IgD-negative memory B cell (primary cell): ENCODE measurements at regions not wholly inside any gene's neighbourhood (a gene's known extent, or its start where the extent isn't known, plus 50 kb on each side); places are given as distances from the start of the nearest gene placed in this dataset.

Experiments
- H3K27ac Mint-ChIP-seq, 3 donors: one replicate each; pipeline ENCODE4 v1.8.0; 2020 to 2022; ENCODE audit warnings: mild to moderate bottlenecking in 3 of 3, mixed read lengths in 3 of 3, moderate library complexity in 1 of 3
- H3K27me3 Mint-ChIP-seq: one replicate; pipeline ENCODE4 v1.8.0; 2021; ENCODE audit warnings: mixed read lengths
- H3K36me3 Mint-ChIP-seq: one replicate; pipeline ENCODE4 v1.8.0; 2020; ENCODE audit warnings: mild to moderate bottlenecking, mixed read lengths
- H3K4me1 Mint-ChIP-seq, 3 donors: one replicate each; pipeline ENCODE4 v1.8.0; 2020 to 2022; ENCODE audit warnings: mixed read lengths in 3 of 3, mild to moderate bottlenecking in 1 of 3
- H3K4me3 Mint-ChIP-seq, 4 donors: one replicate each; pipeline ENCODE4 v1.8.0; 2020 to 2022; ENCODE audit warnings: mild to moderate bottlenecking in 4 of 4, mixed read lengths in 4 of 4, moderate library complexity in 3 of 4
- H3K9me3 Mint-ChIP-seq, 3 donors: one replicate each; pipeline ENCODE4 v1.8.0; 2020 to 2021; ENCODE audit warnings: mixed read lengths in 3 of 3, mild to moderate bottlenecking in 1 of 3

DNA sequence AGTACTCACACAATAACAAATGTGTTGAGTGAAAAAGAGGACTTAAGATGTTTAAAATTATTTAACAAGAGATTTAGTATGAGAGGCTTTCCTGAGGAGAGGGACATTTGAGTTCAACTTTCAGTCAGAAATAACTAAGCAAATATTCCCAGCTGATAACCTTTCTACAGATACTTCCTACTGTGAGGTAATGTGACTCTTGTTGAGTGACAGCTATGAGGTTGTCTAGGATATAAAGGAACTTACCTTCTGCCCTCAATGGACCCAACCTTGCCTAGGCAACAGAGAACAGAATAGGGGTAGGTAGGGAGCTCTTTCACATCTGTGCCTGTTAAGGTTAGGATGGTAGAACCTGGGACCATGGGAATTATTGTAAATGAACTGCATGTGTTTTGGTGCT is 54.7 kb downstream of the GLUD2 start:
- peaks cover 0 to 5% (median 0%) of the 10 kb centered on the region in 3 donors for H3K9me3 Mint-ChIP-seq
- no peak overlapping the region for H3K27ac Mint-ChIP-seq
- H3K36me3 Mint-ChIP-seq: no peaks in the 10 kb centered on the region
- no peaks in the 10 kb centered on the region for H3K27me3 Mint-ChIP-seq
- H3K4me1 Mint-ChIP-seq: no peaks in the 10 kb centered on the region
- no peak overlapping the region for H3K4me3 Mint-ChIP-seq

DNA sequence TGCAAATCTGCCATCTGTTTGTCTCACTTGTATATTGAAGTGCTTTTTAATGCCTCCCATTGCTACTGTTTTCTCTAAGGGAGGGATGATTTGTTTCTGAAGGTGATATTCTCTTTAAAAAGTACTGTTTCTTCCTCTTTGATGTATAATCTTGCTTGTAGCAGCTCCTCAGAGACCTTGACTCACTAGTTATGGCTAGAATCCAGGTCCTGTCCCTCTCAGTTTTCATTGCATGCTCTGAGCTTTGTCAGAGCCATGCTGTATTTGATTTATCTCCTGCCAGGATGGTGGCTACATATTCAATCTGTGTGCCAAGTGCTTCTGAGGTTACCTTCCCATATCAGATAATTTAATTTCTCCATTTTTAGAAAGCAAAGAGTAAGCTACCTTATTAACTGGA is 56.0 kb downstream of the GLUD2 start:
- H3K4me3 Mint-ChIP-seq: no peak overlapping the region
- H3K27me3 Mint-ChIP-seq: no peaks in the 10 kb centered on the region
- H3K27ac Mint-ChIP-seq: no peak overlapping the region
- H3K36me3 Mint-ChIP-seq: no peaks in the 10 kb centered on the region
- H3K9me3 Mint-ChIP-seq: peaks cover 0 to 5% (median 0%) of the 10 kb centered on the region in 3 donors
- H3K4me1 Mint-ChIP-seq: no peaks in the 10 kb centered on the region

DNA sequence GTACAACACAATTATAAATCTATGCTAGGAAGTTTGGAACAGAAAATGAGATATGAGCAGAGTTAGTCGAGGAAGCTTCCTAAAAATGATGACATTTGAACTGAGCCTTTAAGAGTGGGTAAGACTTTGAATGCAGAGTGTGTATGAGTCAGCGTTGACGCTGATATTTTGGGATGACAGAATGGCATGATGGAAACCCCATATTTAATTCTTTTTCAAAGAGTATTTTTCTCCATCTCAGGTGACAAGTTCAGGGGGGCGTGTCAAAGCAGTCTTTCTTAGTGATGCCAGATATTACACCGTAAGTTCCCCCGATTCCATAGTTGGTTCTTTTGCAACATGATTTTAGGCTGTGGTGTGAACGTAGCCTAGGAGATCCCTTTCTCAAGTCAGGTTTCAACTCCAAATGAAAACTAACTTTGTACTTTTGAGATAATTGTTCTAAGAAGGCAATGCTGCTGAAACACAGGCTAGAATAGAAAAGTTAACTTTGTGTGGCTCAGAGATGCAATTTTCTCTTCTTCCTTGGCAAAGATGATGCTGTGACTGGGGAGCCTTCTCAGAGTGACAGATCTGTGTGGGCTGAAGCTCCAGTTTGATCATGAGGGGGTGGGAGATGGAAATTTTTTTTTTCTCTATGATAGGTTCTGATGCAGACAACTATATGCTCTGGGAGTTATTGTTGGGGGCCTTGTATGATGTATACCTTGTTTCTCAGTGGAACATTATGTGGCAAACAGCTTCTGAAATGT is 59.2 kb downstream of the GLUD2 start:
- H3K4me1 Mint-ChIP-seq: no peaks in the 10 kb centered on the region
- H3K27ac Mint-ChIP-seq: no peak overlapping the region
- no peaks in the 10 kb centered on the region for H3K27me3 Mint-ChIP-seq
- H3K4me3 Mint-ChIP-seq: no peak overlapping the region
- no peaks in the 10 kb centered on the region for H3K36me3 Mint-ChIP-seq
- peaks cover 0 to 2% (median 0%) of the 10 kb centered on the region in 3 donors for H3K9me3 Mint-ChIP-seq

DNA sequence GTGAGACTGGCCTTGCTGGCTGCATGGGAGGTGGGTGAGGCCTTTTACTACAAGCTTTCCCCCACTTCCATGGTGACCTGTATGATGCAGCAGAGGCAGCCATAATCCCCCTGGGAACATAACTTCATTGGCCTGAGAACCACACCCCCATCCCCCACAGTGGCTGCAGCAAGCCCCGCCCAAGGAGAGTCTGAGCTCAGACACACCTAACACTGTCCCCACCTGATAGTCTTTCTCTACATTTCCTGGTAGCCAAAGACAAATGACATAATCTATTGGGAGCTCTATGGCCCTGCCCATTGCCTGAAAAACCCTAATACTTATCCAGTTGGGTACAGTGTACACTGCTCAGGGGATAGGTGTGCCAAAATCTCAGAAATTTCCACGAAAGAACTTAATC is 62.6 kb downstream of the GLUD2 start:
- no peak overlapping the region for H3K27ac Mint-ChIP-seq

DNA sequence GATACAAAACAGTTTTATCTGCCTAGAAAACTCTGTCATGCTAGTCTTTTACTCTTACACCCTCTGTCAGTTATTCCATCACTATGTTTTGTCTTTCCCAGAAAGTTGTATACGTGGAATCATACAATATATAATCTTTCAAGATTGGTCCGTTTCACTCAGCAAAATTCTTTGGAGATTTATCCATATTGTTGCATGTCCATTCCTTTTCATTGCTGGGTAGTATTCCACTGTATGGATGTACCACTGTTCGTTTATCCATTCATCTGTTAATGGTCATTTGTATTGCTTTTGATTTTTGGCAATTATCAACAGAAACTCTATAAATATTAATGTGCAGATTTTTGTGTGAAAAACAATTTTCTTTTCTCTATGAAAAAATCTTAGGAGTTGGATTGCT is 63.1 kb downstream of the GLUD2 start:
- Mint-ChIP-seq H3K27me3 (no peaks in the 10 kb centered on the region), H3K4me3 (no peak overlapping the region), H3K36me3 (no peaks in the 10 kb centered on the region), H3K4me1 (no peaks in the 10 kb centered on the region), H3K27ac (no peak overlapping the region), H3K9me3 (peaks cover 0 to 4% (median 0%) of the 10 kb centered on the region in 3 donors)

More for the DNA sequence above, 62.6 kb downstream of the GLUD2 start:
- Mint-ChIP-seq H3K4me1 (no peaks in the 10 kb centered on the region), H3K36me3 (no peaks in the 10 kb centered on the region), H3K27me3 (no peaks in the 10 kb centered on the region), H3K9me3 (peaks cover 0 to 4% (median 0%) of the 10 kb centered on the region in 3 donors), H3K4me3 (no peak overlapping the region)

DNA sequence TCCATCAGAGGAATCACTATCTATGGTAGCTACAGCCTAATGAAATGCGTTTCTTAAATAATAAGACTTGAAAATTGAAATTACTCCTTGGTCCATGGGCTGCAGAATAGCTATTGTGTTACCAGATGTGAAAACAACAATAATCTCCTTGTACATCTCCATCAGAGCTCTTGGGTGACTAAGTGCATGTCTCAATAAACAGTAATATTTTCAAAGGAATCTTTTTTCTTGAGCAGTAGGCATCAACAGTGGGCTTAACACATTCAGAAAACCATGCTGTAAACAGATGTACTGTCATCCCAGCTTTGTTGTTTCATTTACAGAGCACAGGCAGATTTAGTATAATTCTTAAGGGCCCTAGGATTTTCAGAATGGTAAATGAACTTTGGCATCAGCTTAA is 67.3 kb downstream of the GLUD2 start:
- Mint-ChIP-seq H3K4me1 (no peaks in the 10 kb centered on the region), H3K9me3 (peaks cover 0 to 2% (median 0%) of the 10 kb centered on the region in 3 donors), H3K36me3 (no peaks in the 10 kb centered on the region), H3K4me3 (no peak overlapping the region), H3K27me3 (no peaks in the 10 kb centered on the region), H3K27ac (no peak overlapping the region)

DNA sequence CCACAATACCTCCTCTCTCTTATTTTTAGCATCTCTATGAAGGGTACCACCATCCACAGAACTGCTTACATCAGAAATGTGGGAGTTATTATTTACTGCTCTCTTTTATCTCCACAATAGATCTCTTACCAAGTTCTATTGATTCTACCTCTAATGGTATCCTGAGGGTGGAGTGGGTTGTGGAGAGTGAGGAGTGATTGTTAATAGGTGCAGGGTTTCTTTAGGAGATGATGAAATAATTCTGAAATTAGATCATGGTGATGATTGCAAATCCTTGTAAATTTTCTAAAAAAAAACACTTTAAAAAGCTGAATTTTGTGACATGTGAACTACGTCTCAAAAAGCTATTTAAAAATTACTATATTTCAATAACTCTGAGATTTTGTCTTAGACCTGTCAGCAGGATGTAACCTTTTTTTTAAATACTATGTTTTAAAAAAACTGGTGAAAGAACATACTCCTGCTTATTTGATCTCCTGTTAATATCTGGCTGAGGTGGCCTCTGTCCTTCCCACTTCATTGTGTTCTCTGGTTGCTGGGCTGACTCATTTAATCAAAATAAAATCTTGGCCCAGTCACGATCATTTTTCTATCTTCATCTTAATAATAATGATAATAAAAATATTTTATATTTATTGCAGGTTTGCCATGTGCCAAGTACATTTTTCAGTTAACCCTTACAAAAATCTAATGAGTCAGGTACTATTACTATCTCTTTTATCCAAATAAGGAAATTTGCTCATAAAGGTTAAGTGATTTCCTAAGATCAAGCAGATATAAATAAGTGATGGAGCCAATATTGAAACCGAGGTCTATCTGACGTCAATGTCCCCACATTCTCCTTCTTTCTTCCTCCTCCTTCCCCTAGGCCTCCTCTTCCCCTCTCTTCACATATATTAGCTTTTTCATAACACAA is 73.5 kb downstream of the GLUD2 start:
- no peaks in the 10 kb centered on the region for H3K9me3 Mint-ChIP-seq
- H3K36me3 Mint-ChIP-seq: peaks cover 2% of the 10 kb centered on the region
- peaks cover 0 to 1% (median 0%) of the 10 kb centered on the region in 3 donors for H3K4me1 Mint-ChIP-seq
- no peaks in the 10 kb centered on the region for H3K27me3 Mint-ChIP-seq
- H3K27ac Mint-ChIP-seq: no peak overlapping the region
- H3K4me3 Mint-ChIP-seq: no peak overlapping the region

DNA sequence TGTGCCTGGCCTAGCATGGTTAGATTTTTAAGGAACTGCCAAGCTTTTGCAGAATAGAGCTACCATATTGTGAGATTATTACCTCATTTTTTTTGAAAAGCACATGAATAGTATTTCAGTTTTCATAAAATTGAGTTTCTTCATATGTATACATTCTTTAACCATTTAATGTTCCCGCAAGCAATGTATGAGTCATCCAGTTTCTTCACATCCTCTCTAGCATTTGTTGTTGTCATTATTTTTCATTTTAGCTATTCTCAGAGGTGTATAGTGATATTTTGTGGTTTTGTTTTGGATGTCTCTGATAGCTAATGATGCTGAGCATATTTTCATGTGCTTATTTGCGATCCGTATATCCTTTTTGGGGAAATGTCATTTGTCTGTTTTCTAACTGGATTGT is 74.9 kb downstream of the GLUD2 start:
- H3K27ac Mint-ChIP-seq: no peak overlapping the region
- H3K4me1 Mint-ChIP-seq: peaks cover 0 to 1% (median 0%) of the 10 kb centered on the region in 3 donors
- H3K9me3 Mint-ChIP-seq: no peaks in the 10 kb centered on the region
- no peaks in the 10 kb centered on the region for H3K27me3 Mint-ChIP-seq
- H3K4me3 Mint-ChIP-seq: no peak overlapping the region
- peaks cover 2% of the 10 kb centered on the region for H3K36me3 Mint-ChIP-seq

DNA sequence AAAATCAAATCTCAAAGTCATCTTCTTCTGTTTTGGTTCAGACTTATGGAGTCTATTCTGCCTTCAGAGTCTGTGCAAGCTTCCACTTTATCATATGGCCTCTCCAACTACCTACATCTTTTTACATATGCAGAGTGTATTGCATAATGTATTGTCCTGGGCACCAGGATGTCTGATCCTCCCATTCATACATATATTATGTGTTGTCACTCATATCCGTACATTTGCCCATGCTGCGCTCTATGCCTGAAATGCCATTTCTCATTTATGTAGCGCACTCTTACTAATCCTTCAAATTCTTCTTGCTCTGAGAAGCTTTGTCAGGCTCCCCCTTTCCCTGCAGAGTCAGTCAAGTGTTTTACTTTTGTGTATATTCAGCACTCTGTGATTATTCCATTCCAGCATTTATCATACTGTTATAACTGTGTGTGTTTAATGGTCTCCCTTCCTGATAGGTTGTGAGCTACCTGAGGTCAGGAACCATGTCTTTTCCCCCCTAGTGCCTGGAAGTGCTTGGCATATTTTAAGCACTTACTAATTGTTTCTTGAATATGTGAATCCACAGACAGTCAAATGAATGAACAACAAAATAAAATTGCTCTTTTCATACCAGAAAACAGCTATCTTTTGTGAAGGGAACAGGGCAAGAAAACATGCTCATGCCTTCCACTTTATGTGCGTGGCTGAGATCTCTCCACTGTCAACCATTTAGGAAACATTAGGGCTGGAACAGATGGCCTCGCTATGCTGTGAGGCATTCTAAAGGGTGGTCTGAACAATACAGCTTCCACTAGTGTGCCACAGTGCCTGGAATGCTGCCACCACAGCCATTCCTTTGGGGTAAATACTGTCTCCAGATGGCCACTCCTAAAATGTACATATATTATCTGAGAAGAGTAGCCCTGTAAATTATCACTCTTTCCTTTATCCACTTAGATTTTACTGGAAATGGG is 81.8 kb downstream of the GLUD2 start:
- H3K9me3 Mint-ChIP-seq: no peaks in the 10 kb centered on the region
- no peak overlapping the region for H3K27ac Mint-ChIP-seq
- H3K27me3 Mint-ChIP-seq: no peaks in the 10 kb centered on the region
- no peaks in the 10 kb centered on the region for H3K4me1 Mint-ChIP-seq
- H3K4me3 Mint-ChIP-seq: no peak overlapping the region
- H3K36me3 Mint-ChIP-seq: no peaks in the 10 kb centered on the region

DNA sequence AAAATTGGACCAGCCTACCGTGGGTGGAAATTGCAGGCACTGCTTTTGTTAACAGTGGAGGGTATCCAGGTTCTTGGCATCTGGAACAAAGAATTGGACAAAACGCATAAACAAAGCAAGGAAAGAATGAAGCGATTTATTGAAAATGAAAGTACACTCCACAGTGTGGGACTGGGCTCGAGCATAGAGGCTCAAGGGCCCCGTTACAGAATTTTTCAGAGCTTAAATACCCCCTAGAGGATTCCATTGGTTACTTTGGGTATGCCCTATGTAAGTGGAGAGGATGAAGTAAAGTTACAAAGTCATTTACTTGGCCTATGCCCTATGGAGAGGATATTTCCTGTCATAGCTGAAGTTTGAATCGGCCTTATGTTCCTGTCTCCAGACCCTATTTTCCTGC is 85.3 kb downstream of the GLUD2 start:
- H3K27ac Mint-ChIP-seq: no peak overlapping the region
- H3K4me1 Mint-ChIP-seq: no peaks in the 10 kb centered on the region
- H3K27me3 Mint-ChIP-seq: no peaks in the 10 kb centered on the region
- peaks cover 0 to 4% (median 0%) of the 10 kb centered on the region in 3 donors for H3K9me3 Mint-ChIP-seq
- H3K4me3 Mint-ChIP-seq: no peak overlapping the region
- H3K36me3 Mint-ChIP-seq: no peaks in the 10 kb centered on the region

DNA sequence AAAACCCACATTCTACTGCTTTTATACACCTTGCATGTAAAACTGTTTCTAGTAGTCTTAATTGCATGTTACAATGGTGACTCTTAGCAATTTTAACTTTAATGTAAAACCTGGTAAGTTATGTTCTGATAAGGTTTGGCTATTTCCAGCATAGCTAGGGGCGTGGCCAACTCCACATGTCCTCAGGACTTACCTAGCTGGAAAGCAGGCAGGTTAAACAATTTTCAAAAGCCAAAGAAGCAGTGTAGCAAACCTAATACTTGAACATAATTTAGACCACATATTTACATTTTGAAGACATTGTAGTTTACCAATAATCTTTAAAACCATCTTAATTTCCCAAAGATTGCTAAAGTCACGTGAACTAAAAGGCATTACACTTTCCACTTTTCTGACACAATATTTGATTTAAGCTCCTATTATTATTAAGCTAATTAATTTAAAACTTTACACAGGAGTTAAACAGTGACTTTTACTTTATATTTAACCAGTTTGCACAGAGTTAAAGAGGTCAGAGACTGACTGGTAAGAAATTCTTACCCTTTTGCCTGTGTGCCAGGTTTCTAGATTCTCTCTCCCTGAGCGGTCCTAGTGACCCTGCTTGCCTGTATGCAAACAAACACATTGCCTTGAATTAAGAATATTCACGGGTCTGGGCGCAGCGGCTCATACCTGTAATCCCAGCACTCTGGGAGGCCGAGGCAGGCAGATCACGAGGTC is 88.2 kb downstream of the GLUD2 start:
- no peaks in the 10 kb centered on the region for H3K4me1 Mint-ChIP-seq
- H3K9me3 Mint-ChIP-seq: peaks cover 0 to 4% (median 0%) of the 10 kb centered on the region in 3 donors
- no peak overlapping the region for H3K4me3 Mint-ChIP-seq
- H3K27me3 Mint-ChIP-seq: peaks cover 2% of the 10 kb centered on the region
- no peaks in the 10 kb centered on the region for H3K36me3 Mint-ChIP-seq
- H3K27ac Mint-ChIP-seq: no peak overlapping the region

DNA sequence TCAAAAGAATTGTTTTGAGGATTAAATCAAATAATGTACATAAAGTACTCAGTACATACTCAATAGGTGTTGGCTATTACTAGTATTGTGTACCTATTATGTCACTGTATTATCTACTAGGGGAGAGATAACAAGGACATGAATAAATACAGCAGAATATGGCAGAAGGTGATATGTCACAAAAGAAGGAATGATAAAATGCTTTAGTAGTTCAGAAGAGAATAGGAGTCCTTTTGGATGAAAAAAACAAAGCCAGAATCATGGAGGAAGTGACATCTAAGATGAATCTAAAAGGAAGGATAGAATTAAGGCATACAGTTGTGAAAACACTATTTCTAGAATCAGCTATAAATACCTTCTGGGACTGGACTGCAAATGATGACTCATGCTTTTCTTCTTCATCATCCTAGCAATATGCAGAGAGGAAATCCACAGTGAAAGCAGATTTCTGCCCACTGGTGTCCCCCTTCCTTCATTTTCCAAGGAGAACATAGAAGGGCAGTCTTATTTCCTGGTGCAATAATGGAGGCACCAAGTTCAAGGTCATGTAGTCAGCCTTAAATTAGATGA is 98.7 kb downstream of the GLUD2 start:
- Mint-ChIP-seq H3K27ac (no peak overlapping the region), H3K4me1 (no peaks in the 10 kb centered on the region), H3K36me3 (no peaks in the 10 kb centered on the region), H3K9me3 (peaks cover 0 to 4% (median 0%) of the 10 kb centered on the region in 3 donors), H3K27me3 (peaks cover 2% of the 10 kb centered on the region), H3K4me3 (no peak overlapping the region)

DNA sequence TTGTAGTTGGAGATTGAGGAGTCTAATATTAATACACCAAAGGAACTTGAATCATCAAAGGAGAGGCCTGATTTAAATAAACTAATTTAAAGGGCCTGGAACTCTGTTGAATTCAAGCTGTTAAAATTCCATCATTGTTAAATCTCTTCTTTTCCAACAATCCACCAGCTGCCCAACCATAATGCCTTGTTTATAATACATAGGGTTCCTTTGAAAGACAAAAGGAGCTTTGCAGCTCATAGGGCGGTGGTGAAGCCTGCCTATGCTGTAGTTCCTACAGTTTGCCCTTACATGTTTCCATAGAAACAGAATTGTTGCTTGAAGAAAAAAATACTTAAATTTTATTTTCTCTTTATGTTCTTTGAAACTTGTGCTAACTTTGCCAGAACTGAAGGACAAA is 102.8 kb downstream of the GLUD2 start:
- Mint-ChIP-seq H3K27ac (no peak overlapping the region), H3K9me3 (peaks cover 0 to 3% (median 0%) of the 10 kb centered on the region in 3 donors), H3K27me3 (peaks cover 2% of the 10 kb centered on the region), H3K4me3 (no peak overlapping the region), H3K36me3 (no peaks in the 10 kb centered on the region), H3K4me1 (no peaks in the 10 kb centered on the region)

DNA sequence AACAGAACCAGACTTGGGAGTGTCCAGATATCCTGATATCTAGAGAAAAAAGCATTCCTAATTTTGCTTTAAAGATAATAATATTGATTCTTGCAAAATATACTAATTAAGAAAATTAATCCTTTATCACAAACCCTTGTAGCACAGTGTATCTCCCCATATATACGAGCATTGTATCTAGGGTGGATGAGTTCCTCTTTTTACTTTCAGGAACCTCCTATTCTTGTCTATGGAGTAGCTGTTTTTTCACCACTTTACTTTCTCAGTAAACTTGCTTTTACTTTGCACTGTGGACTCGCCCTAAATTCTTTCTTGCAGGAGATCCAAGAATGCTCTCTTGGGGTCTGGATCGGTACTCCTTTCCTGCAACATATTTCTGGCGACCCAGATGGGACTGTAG is 103.9 kb downstream of the GLUD2 start:
- no peaks in the 10 kb centered on the region for H3K36me3 Mint-ChIP-seq
- H3K4me1 Mint-ChIP-seq: no peaks in the 10 kb centered on the region
- H3K9me3 Mint-ChIP-seq: no peaks in the 10 kb centered on the region
- H3K4me3 Mint-ChIP-seq: no peak overlapping the region
- H3K27me3 Mint-ChIP-seq: peaks cover 2% of the 10 kb centered on the region
- H3K27ac Mint-ChIP-seq: no peak overlapping the region
